ENCODE measurements at regions not wholly inside any gene's neighbourhood (a gene's known extent, or its start where the extent isn't known, plus 50 kb on each side); places are given as distances from the start of the nearest gene placed in this dataset.

- no peak for TF ChIP-seq CTCF (conservative IDR thresholded peaks at IDR 0.05; ENCODE audit: low read depth, low read length)
- TF ChIP-seq EZH2 (IDR thresholded peaks at IDR 0.05; ENCODE audit: borderline replicate concordance, low read depth, low read length, poor library complexity, severe bottlenecking): no peak
- Histone ChIP-seq H3K27me3 (replicated peaks; ENCODE audit: insufficient read depth, low read depth, low read length, poor library complexity) (no peaks in the 10 kb centered on the region), H3K4me1 (ENCODE audit: insufficient read depth, low read length, poor library complexity, severe bottlenecking) (peaks cover 8% of the 10 kb centered on the region), H3K9me3 (ENCODE audit: low read depth, low read length, poor library complexity, severe bottlenecking) (no peaks in the 10 kb centered on the region), H3K27ac (ENCODE audit: low read depth, low read length, poor library complexity, severe bottlenecking) (no peak overlapping the region), H3K36me3 (ENCODE audit: insufficient read depth, low read length, poor library complexity, severe bottlenecking) (no peaks in the 10 kb centered on the region), H3K4me3 (ENCODE audit: low read depth, low read length, poor library complexity, severe bottlenecking) (no peak overlapping the region)
- no TSS peak for BruUV-seq (replicated peaks)
- intact Hi-C loops (cut with micrococcal nuclease; ENCODE audit: unreplicated experiment): loop anchor here (10.0 kb wide), 1 partner anchor 150 kb away; no protein-coding TSS in a partner anchor
- DNase-seq (ENCODE audit: low spot score): no peak
- ChIA-PET POLR2A (ENCODE audit: low non-redundant PET) (no interaction called here), CTCF (no interaction called here)
Observed at GRCh38 chr1:232474826-232475225, 155.1 kb downstream of the SIPA1L2 start.

GRCh38 chr1:232473900-232474299 is 156.0 kb downstream of the SIPA1L2 start:
- no peaks in the 10 kb centered on the region for H3K36me3 ChIP-seq (ENCODE audit: insufficient read depth, low read length, poor library complexity, severe bottlenecking)
- ChIA-PET POLR2A (ENCODE audit: low non-redundant PET) (no interaction called here), CTCF (no interaction called here)
- no peaks in the 10 kb centered on the region for H3K27me3 ChIP-seq (replicated peaks; ENCODE audit: insufficient read depth, low read depth, low read length, poor library complexity)
- H3K4me1 ChIP-seq (ENCODE audit: insufficient read depth, low read length, poor library complexity, severe bottlenecking): peaks cover 8% of the 10 kb centered on the region
- no peak overlapping the region for H3K4me3 ChIP-seq (ENCODE audit: low read depth, low read length, poor library complexity, severe bottlenecking)
- no peaks in the 10 kb centered on the region for H3K9me3 ChIP-seq (ENCODE audit: low read depth, low read length, poor library complexity, severe bottlenecking)
- TF ChIP-seq CTCF (conservative IDR thresholded peaks at IDR 0.05; ENCODE audit: low read depth, low read length) (no peak), EZH2 (IDR thresholded peaks at IDR 0.05; ENCODE audit: borderline replicate concordance, low read depth, low read length, poor library complexity, severe bottlenecking) (no peak)
- no peak overlapping the region for H3K27ac ChIP-seq (ENCODE audit: low read depth, low read length, poor library complexity, severe bottlenecking)
- intact Hi-C loops (cut with micrococcal nuclease; ENCODE audit: unreplicated experiment): loop anchor here (10.0 kb wide), 1 partner anchor 151 kb away; no protein-coding TSS in a partner anchor
- DNase-seq (ENCODE audit: low spot score): no peak
- BruUV-seq (replicated peaks): no TSS peak

GRCh38 chr1:232473324-232473723 is 156.6 kb downstream of the SIPA1L2 start:
- H3K9me3 ChIP-seq (ENCODE audit: low read depth, low read length, poor library complexity, severe bottlenecking): no peaks in the 10 kb centered on the region
- H3K4me1 ChIP-seq (ENCODE audit: insufficient read depth, low read length, poor library complexity, severe bottlenecking): peaks cover 8% of the 10 kb centered on the region
- H3K27ac ChIP-seq (ENCODE audit: low read depth, low read length, poor library complexity, severe bottlenecking): no peak overlapping the region
- no peak overlapping the region for H3K4me3 ChIP-seq (ENCODE audit: low read depth, low read length, poor library complexity, severe bottlenecking)
- no peak for TF ChIP-seq CTCF (conservative IDR thresholded peaks at IDR 0.05; ENCODE audit: low read depth, low read length)
- TF ChIP-seq EZH2 (IDR thresholded peaks at IDR 0.05; ENCODE audit: borderline replicate concordance, low read depth, low read length, poor library complexity, severe bottlenecking): no peak
- peak; percentile 29 for DNase-seq (ENCODE audit: low spot score)
- no TSS peak for BruUV-seq (replicated peaks)
- ChIA-PET CTCF (no interaction called here), POLR2A (ENCODE audit: low non-redundant PET) (no interaction called here)
- intact Hi-C loops (cut with micrococcal nuclease; ENCODE audit: unreplicated experiment): loop anchor here (10.0 kb wide), 1 partner anchor 151 kb away; no protein-coding TSS in a partner anchor
- H3K27me3 ChIP-seq (replicated peaks; ENCODE audit: insufficient read depth, low read depth, low read length, poor library complexity): no peaks in the 10 kb centered on the region
- H3K36me3 ChIP-seq (ENCODE audit: insufficient read depth, low read length, poor library complexity, severe bottlenecking): no peaks in the 10 kb centered on the region
